ENCODE measurements at regions not wholly inside any gene's neighbourhood (a gene's known extent, or its start where the extent isn't known, plus 50 kb on each side); places are given as distances from the start of the nearest gene placed in this dataset.
"Not testable (repeated sequence)": the region's sequence is repeated elsewhere in the genome, so short reads cannot be mapped to it uniquely, and the experiment has no call there.

DNA sequence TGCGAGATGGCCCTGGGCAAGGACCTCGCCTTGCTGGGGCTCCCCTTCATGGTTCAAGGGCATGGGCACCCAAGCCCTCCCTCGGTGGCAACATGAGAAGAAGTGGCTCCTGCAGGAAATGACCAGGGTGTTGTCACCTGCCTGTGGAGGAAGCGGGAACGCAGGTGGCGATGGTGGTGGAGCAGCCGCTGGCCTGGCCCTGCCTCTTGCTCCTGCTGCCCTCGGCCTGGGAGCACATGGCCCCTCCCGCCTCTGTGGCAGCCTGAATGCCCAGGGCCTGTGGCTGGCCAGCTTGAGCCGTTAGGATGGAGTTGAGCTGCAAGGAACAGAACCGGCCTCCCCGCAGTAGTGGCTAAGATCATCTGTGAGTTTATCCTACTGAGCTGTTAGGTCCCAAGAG, 204.0 kb downstream of the CCT8L2 start:
- H3K9me3 ChIP-seq (ENCODE audit: control insufficient read depth, low read length); H3K36me3 Mint-ChIP-seq (ENCODE audit: low read depth); H3K27me3 ChIP-seq (ENCODE audit: control insufficient read depth, insufficient read depth, low read length, poor library complexity, severe bottlenecking); H3K27ac Mint-ChIP-seq; H3K9ac ChIP-seq (ENCODE audit: extremely low read depth, low read length, poor library complexity, severe bottlenecking); H3K4me3 ChIP-seq (ENCODE audit: low read length); DNase-seq; H3K36me3 ChIP-seq (ENCODE audit: control insufficient read depth, insufficient read depth, low read length); H3K4me1 Mint-ChIP-seq; H3K4me3 Mint-ChIP-seq; H3K4me1 ChIP-seq (ENCODE audit: control insufficient read depth, insufficient read depth, low read length); H3K27ac ChIP-seq (ENCODE audit: low read depth, low read length); H3K27me3 Mint-ChIP-seq (ENCODE audit: insufficient read depth): not testable (repeated sequence)
- H3K9me3 Mint-ChIP-seq, result peaks cover 63% of the 10 kb centered on the region
- 86 to 100% methylated on average over 4 to 12 of the region's 12 CpGs for WGBS, 2 experiments (ENCODE audit: insufficient coverage in 1 of 2, insufficient read length in 1 of 2)

- H3K4me1 Mint-ChIP-seq; H3K4me3 Mint-ChIP-seq; H3K9ac ChIP-seq (ENCODE audit: extremely low read depth, low read length, poor library complexity, severe bottlenecking); H3K36me3 ChIP-seq (ENCODE audit: control insufficient read depth, insufficient read depth, low read length); H3K27me3 ChIP-seq (ENCODE audit: control insufficient read depth, insufficient read depth, low read length, poor library complexity, severe bottlenecking); H3K4me3 ChIP-seq (ENCODE audit: low read length); H3K4me1 ChIP-seq (ENCODE audit: control insufficient read depth, insufficient read depth, low read length); H3K27ac Mint-ChIP-seq; H3K36me3 Mint-ChIP-seq (ENCODE audit: low read depth); H3K9me3 ChIP-seq (ENCODE audit: control insufficient read depth, low read length); DNase-seq; H3K27me3 Mint-ChIP-seq (ENCODE audit: insufficient read depth); H3K27ac ChIP-seq (ENCODE audit: low read depth, low read length): not testable (repeated sequence)
- WGBS, 2 experiments (ENCODE audit: insufficient coverage in 1 of 2, insufficient read length in 1 of 2), result 79 to 80% methylated on average over 2 to 10 of the region's 10 CpGs
- H3K9me3 Mint-ChIP-seq, result peaks cover 58% of the 10 kb centered on the region
Measured at GRCh38 chr22:16388127-16388526, 204.5 kb downstream of the CCT8L2 start.

GRCh38 chr22:16387543-16387942, 205.1 kb downstream of the CCT8L2 start:
- H3K4me1 ChIP-seq (ENCODE audit: control insufficient read depth, insufficient read depth, low read length); H3K4me3 ChIP-seq (ENCODE audit: low read length); H3K9ac ChIP-seq (ENCODE audit: extremely low read depth, low read length, poor library complexity, severe bottlenecking); H3K4me3 Mint-ChIP-seq; H3K9me3 ChIP-seq (ENCODE audit: control insufficient read depth, low read length); H3K4me1 Mint-ChIP-seq; H3K36me3 ChIP-seq (ENCODE audit: control insufficient read depth, insufficient read depth, low read length); H3K27me3 Mint-ChIP-seq (ENCODE audit: insufficient read depth); H3K36me3 Mint-ChIP-seq (ENCODE audit: low read depth); DNase-seq; H3K27ac Mint-ChIP-seq; H3K27ac ChIP-seq (ENCODE audit: low read depth, low read length); H3K27me3 ChIP-seq (ENCODE audit: control insufficient read depth, insufficient read depth, low read length, poor library complexity, severe bottlenecking): not testable (repeated sequence)
- peaks cover 53% of the 10 kb centered on the region for H3K9me3 Mint-ChIP-seq
- WGBS, 2 experiments (ENCODE audit: insufficient coverage in 1 of 2, insufficient read length in 1 of 2), result 86 to 88% methylated on average over 4 to 11 of the region's 11 CpGs

DNA sequence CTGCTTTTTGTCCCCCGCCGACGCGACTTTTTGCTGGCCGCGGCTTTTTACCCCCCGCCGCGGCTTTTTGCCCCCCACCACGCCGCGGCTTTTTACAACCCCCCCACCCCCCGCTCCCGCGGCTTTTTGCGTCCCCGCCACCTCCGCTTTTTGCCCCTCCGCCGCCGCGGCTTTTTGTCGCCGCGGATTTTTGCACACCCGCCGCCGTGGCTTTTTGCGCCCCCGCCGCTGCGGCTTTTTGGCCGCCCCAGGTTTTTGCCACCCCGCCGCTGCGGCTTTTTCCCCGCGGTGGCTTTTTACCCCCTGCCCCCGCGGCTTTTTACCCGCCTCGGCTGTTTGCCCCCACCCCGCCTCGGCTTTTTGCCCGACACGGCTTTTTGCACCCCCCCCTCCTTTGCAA, 205.5 kb downstream of the CCT8L2 start:
- H3K4me3 ChIP-seq (ENCODE audit: low read length), result no peak overlapping the region
- no peak overlapping the region for H3K27ac Mint-ChIP-seq
- H3K9me3 Mint-ChIP-seq, result peaks cover 48% of the 10 kb centered on the region
- WGBS, 2 experiments (ENCODE audit: insufficient coverage in 1 of 2, insufficient read length in 1 of 2), result 87 to 98% methylated on average over 11 to 32 of the region's 46 CpGs
- no peaks in the 10 kb centered on the region for H3K4me1 ChIP-seq (ENCODE audit: control insufficient read depth, insufficient read depth, low read length)
- H3K4me1 Mint-ChIP-seq, result no peaks in the 10 kb centered on the region
- H3K9ac ChIP-seq (ENCODE audit: extremely low read depth, low read length, poor library complexity, severe bottlenecking), result no peak overlapping the region
- no peaks in the 10 kb centered on the region for H3K27me3 ChIP-seq (ENCODE audit: control insufficient read depth, insufficient read depth, low read length, poor library complexity, severe bottlenecking)
- no peaks in the 10 kb centered on the region for H3K36me3 Mint-ChIP-seq (ENCODE audit: low read depth)
- no peaks in the 10 kb centered on the region for H3K27me3 Mint-ChIP-seq (ENCODE audit: insufficient read depth)
- no peak for TF ChIP-seq CTCF (conservative IDR thresholded peaks at IDR 0.05)
- H3K4me3 Mint-ChIP-seq, result no peak overlapping the region
- H3K9me3 ChIP-seq (ENCODE audit: control insufficient read depth, low read length), result no peaks in the 10 kb centered on the region
- H3K27ac ChIP-seq (ENCODE audit: low read depth, low read length), result no peak overlapping the region
- DNase-seq, result no peak
- H3K36me3 ChIP-seq (ENCODE audit: control insufficient read depth, insufficient read depth, low read length), result no peaks in the 10 kb centered on the region

DNA sequence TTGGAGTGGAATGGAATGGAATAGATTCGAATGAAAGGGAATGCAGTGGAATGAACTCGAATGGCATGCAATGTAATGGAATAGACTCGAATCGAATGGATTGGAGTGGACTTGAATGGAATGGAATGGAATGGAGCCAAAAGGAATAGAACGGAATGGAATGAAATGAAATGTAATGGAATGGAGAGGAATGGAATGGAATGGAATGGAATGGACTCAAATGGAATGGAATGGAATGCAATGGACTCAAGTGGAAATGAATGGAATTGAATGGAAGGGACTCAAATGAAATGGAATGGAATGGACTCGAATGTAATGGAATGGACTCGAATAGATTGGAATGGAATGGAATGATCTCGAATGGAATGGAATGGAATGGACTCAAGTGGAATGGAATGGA, 231.3 kb downstream of the CCT8L2 start:
- H3K4me3 ChIP-seq (ENCODE audit: low read length); H3K27ac ChIP-seq (ENCODE audit: low read depth, low read length); H3K9me3 Mint-ChIP-seq; H3K36me3 Mint-ChIP-seq (ENCODE audit: low read depth); H3K27me3 ChIP-seq (ENCODE audit: control insufficient read depth, insufficient read depth, low read length, poor library complexity, severe bottlenecking); H3K4me3 Mint-ChIP-seq; H3K36me3 ChIP-seq (ENCODE audit: control insufficient read depth, insufficient read depth, low read length); H3K9ac ChIP-seq (ENCODE audit: extremely low read depth, low read length, poor library complexity, severe bottlenecking); H3K27me3 Mint-ChIP-seq (ENCODE audit: insufficient read depth); H3K27ac Mint-ChIP-seq; H3K9me3 ChIP-seq (ENCODE audit: control insufficient read depth, low read length); H3K4me1 ChIP-seq (ENCODE audit: control insufficient read depth, insufficient read depth, low read length); DNase-seq; H3K4me1 Mint-ChIP-seq: not testable (repeated sequence)
- no CpG with 5 or more reads among the region's 8 CpGs for WGBS, 2 experiments (ENCODE audit: insufficient coverage in 1 of 2, insufficient read length in 1 of 2)

- H3K9me3 ChIP-seq (ENCODE audit: control insufficient read depth, low read length); DNase-seq; H3K4me3 Mint-ChIP-seq; H3K4me1 ChIP-seq (ENCODE audit: control insufficient read depth, insufficient read depth, low read length); H3K27ac Mint-ChIP-seq; H3K27ac ChIP-seq (ENCODE audit: low read depth, low read length); H3K27me3 ChIP-seq (ENCODE audit: control insufficient read depth, insufficient read depth, low read length, poor library complexity, severe bottlenecking); H3K27me3 Mint-ChIP-seq (ENCODE audit: insufficient read depth); H3K36me3 ChIP-seq (ENCODE audit: control insufficient read depth, insufficient read depth, low read length); H3K4me1 Mint-ChIP-seq; H3K36me3 Mint-ChIP-seq (ENCODE audit: low read depth); H3K9me3 Mint-ChIP-seq; H3K4me3 ChIP-seq (ENCODE audit: low read length); H3K9ac ChIP-seq (ENCODE audit: extremely low read depth, low read length, poor library complexity, severe bottlenecking): not testable (repeated sequence)
- no CpG with 5 or more reads among the region's 8 CpGs for WGBS, 2 experiments (ENCODE audit: insufficient coverage in 1 of 2, insufficient read length in 1 of 2)
Measured at GRCh38 chr22:16352637-16353036, 240.0 kb downstream of the CCT8L2 start.

DNA sequence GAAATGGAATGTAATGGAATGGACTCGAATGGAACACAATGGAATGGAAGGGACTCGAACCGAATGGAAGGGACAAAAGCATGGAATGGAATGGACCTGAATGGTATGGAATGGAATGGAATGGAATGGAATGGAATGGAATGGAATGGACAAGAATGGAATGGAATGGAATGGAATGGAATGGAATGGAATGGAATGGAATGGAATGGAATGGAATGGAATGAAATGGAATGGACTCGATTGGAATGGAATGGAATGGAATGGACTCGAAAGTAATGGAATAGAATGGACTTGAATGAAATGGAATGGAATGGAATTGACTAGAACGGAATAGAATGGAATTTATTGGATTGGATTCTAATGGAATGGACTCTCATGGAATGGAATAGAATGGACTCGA, 245.5 kb downstream of the CCT8L2 start:
- DNase-seq; H3K9me3 ChIP-seq (ENCODE audit: control insufficient read depth, low read length); H3K4me3 Mint-ChIP-seq; H3K27ac Mint-ChIP-seq; H3K27me3 ChIP-seq (ENCODE audit: control insufficient read depth, insufficient read depth, low read length, poor library complexity, severe bottlenecking); H3K27ac ChIP-seq (ENCODE audit: low read depth, low read length); H3K9me3 Mint-ChIP-seq; H3K27me3 Mint-ChIP-seq (ENCODE audit: insufficient read depth); H3K4me1 Mint-ChIP-seq; H3K36me3 Mint-ChIP-seq (ENCODE audit: low read depth); H3K4me3 ChIP-seq (ENCODE audit: low read length); H3K36me3 ChIP-seq (ENCODE audit: control insufficient read depth, insufficient read depth, low read length); H3K9ac ChIP-seq (ENCODE audit: extremely low read depth, low read length, poor library complexity, severe bottlenecking); H3K4me1 ChIP-seq (ENCODE audit: control insufficient read depth, insufficient read depth, low read length): not testable (repeated sequence)
- WGBS, 2 experiments (ENCODE audit: insufficient coverage in 1 of 2, insufficient read length in 1 of 2), result no CpG with 5 or more reads among the region's 7 CpGs
